ENCODE measurements at regions not wholly inside any gene's neighbourhood (a gene's known extent, or its start where the extent isn't known, plus 50 kb on each side); places are given as distances from the start of the nearest gene placed in this dataset.

DNA sequence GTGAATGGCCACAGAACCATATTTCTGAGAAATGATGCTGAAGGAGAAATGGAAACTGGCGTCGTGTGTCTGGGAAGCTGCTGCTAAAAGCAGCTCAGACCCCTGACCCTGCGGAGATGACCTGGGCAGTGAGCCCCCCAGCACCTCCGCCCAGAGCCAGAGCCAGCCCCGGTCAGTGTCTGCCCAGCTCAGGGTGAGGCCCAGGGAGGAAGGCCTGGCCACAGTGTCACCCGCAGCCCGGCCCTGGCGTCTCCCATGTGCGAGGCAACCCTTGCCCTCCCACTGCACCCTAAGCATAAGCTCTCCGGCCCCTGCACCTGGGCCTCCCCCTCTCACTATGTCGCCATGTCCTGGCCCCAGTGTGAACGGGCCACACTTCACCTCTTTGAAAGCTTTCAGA, 502.8 kb downstream of the EIPR1 start:
- TF ChIP-seq CTCF (IDR thresholded peaks at IDR 0.05; ENCODE audit: low read length) (no peak), EZH2 (optimal IDR thresholded peaks at IDR 0.05; ENCODE audit: low read depth, low read length) (no peak)

Measured in MM.1S (cell line).